ENCODE measurements at regions not wholly inside any gene's neighbourhood (a gene's known extent, or its start where the extent isn't known, plus 50 kb on each side); places are given as distances from the start of the nearest gene placed in this dataset.

- TF ChIP-seq, protein P1, sequence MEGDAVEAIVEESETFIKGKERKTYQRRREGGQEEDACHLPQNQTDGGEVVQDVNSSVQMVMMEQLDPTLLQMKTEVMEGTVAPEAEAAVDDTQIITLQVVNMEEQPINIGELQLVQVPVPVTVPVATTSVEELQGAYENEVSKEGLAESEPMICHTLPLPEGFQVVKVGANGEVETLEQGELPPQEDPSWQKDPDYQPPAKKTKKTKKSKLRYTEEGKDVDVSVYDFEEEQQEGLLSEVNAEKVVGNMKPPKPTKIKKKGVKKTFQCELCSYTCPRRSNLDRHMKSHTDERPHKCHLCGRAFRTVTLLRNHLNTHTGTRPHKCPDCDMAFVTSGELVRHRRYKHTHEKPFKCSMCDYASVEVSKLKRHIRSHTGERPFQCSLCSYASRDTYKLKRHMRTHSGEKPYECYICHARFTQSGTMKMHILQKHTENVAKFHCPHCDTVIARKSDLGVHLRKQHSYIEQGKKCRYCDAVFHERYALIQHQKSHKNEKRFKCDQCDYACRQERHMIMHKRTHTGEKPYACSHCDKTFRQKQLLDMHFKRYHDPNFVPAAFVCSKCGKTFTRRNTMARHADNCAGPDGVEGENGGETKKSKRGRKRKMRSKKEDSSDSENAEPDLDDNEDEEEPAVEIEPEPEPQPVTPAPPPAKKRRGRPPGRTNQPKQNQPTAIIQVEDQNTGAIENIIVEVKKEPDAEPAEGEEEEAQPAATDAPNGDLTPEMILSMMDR (IDR thresholded peaks at IDR 0.05; ENCODE audit: low read depth, low read length) = no peak
- no peak for DNase-seq (ENCODE audit: low read depth in 2 of 2)
- H3K4me3 ChIP-seq (replicated peaks in 1 of 2; ENCODE audit: low read depth in 2 of 2, low read length in 2 of 2) = no peak overlapping the region
These were observed 66.4 kb upstream of the USP29 start for GRCh38 chr19:57053401-57053800.

- TF ChIP-seq, protein P1 (IDR thresholded peaks at IDR 0.05; ENCODE audit: low read depth, low read length) = no peak
- no peak for DNase-seq (ENCODE audit: low read depth in 2 of 2)
- no peak overlapping the region for H3K4me3 ChIP-seq (replicated peaks in 1 of 2; ENCODE audit: low read depth in 2 of 2, low read length in 2 of 2)
These were observed 63.8 kb upstream of the USP29 start for GRCh38 chr19:57055956-57056355.

- DNase-seq (ENCODE audit: low read depth in 2 of 2) = peak; percentile 38 to 57
- TF ChIP-seq, protein P1 (IDR thresholded peaks at IDR 0.05; ENCODE audit: low read depth, low read length) = no peak
These were observed 62.6 kb upstream of the USP29 start for GRCh38 chr19:57057036-57057686.

GRCh38 chr19:57058871-57059270 lies 60.9 kb upstream of the USP29 start:
- TF ChIP-seq, protein P1 (IDR thresholded peaks at IDR 0.05; ENCODE audit: low read depth, low read length) = no peak
- H3K4me3 ChIP-seq (replicated peaks in 1 of 2; ENCODE audit: low read depth in 2 of 2, low read length in 2 of 2) = no peak overlapping the region
- DNase-seq (ENCODE audit: low read depth in 2 of 2) = no peak

More at GRCh38 chr19:57057036-57057686, 62.6 kb upstream of the USP29 start:
- H3K4me3 ChIP-seq (replicated peaks in 1 of 2; ENCODE audit: low read depth in 2 of 2, low read length in 2 of 2) = no peak overlapping the region

- no peak for DNase-seq (ENCODE audit: low read depth in 2 of 2)
- TF ChIP-seq, protein P1 (IDR thresholded peaks at IDR 0.05; ENCODE audit: low read depth, low read length) = no peak
- no peak overlapping the region for H3K4me3 ChIP-seq (replicated peaks in 1 of 2; ENCODE audit: low read depth in 2 of 2, low read length in 2 of 2)
These were observed 56.7 kb upstream of the USP29 start for GRCh38 chr19:57063070-57063469.

DNA sequence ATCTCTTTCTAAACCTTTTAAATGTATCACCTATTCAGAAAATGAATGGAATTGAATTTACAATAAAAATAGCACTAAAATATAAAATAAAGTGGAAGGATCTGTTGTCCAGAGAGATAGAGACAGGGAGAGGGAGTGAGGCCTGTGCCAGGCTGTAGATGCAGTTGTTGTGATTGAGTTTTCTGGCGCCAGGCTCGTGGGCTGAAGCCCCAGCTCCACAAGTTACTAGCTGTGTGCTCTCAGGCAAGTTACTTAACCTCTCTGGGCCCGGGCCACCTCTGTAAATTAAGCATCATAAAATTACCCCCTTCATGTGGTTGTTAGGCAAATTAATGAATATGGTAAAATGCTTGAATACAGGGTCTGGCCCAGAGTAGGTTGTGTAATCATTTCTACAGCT lies 52.3 kb upstream of the USP29 start:
- no peak for DNase-seq (ENCODE audit: low read depth in 2 of 2)
- H3K4me3 ChIP-seq (replicated peaks in 1 of 2; ENCODE audit: low read depth in 2 of 2, low read length in 2 of 2) = no peak overlapping the region
- TF ChIP-seq, protein P1 (IDR thresholded peaks at IDR 0.05; ENCODE audit: low read depth, low read length) = no peak

GRCh38 chr19:57068311-57068710 lies 51.5 kb upstream of the USP29 start:
- H3K4me3 ChIP-seq (replicated peaks in 1 of 2; ENCODE audit: low read depth in 2 of 2, low read length in 2 of 2) = no peak overlapping the region
- DNase-seq (ENCODE audit: low read depth in 2 of 2) = no peak
- TF ChIP-seq, protein P1 (IDR thresholded peaks at IDR 0.05; ENCODE audit: low read depth, low read length) = no peak
